ENCODE measurements at regions not wholly inside any gene's neighbourhood (a gene's known extent, or its start where the extent isn't known, plus 50 kb on each side); places are given as distances from the start of the nearest gene placed in this dataset.

DNA sequence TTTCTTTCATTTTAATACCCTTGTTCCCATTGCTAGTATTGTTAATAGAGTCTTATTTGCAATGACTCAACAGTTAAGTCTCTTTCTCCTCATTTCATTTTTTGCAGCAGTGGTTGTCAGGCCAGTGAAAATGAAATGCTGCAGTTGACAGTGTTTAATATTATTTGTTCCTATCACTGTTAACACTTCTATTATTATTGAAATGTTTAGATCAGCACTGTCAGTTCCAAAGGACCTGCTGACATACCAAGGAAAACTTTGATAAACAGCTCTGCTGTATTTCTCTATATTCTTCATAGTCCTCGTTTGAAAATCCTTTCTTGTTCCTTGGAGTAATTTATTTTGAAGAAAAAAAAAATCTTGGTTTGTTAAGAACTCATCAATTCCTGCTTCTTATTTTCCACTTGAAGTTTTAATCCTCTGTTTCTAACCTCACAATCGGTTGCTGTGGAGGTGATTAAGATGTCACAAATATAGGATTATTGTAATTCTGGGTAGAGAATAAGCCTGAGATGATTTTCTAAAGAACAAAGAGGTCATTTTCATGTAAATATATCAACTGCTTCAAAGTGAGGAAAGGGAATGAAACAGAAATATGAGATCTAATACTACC is 1065.9 kb upstream of the CITED2 start:
- H3K4me3 ChIP-seq (ENCODE audit: low read depth, low read length), result no peak overlapping the region
- TF ChIP-seq, protein P1, sequence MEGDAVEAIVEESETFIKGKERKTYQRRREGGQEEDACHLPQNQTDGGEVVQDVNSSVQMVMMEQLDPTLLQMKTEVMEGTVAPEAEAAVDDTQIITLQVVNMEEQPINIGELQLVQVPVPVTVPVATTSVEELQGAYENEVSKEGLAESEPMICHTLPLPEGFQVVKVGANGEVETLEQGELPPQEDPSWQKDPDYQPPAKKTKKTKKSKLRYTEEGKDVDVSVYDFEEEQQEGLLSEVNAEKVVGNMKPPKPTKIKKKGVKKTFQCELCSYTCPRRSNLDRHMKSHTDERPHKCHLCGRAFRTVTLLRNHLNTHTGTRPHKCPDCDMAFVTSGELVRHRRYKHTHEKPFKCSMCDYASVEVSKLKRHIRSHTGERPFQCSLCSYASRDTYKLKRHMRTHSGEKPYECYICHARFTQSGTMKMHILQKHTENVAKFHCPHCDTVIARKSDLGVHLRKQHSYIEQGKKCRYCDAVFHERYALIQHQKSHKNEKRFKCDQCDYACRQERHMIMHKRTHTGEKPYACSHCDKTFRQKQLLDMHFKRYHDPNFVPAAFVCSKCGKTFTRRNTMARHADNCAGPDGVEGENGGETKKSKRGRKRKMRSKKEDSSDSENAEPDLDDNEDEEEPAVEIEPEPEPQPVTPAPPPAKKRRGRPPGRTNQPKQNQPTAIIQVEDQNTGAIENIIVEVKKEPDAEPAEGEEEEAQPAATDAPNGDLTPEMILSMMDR (IDR thresholded peaks at IDR 0.05; ENCODE audit: insufficient read depth, low read depth, low read length, missing control alignments), result no peak
- DNase-seq (ENCODE audit: low read depth), result no peak

DNA sequence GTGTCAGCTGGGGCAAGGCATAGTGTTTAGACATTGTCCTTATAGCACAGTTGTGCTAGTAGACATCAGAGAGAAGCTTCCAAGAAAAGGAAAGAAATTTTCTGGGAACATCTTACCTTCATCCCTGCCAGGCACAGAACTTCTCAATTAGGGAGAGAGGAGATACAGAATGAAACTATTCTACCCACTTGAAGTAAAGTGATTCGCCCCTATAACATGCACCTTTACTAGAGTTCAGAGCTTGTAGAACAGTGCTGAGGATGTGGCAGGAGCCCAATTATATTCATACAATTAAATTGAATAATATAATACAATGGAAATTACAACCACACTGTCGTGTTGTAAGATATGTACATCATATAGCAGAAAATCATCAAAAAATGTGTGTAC is 1063.9 kb upstream of the CITED2 start:
- TF ChIP-seq, protein P1 (IDR thresholded peaks at IDR 0.05; ENCODE audit: insufficient read depth, low read depth, low read length, missing control alignments), result no peak
- no peak overlapping the region for H3K4me3 ChIP-seq (ENCODE audit: low read depth, low read length)
- DNase-seq (ENCODE audit: low read depth), result no peak

DNA sequence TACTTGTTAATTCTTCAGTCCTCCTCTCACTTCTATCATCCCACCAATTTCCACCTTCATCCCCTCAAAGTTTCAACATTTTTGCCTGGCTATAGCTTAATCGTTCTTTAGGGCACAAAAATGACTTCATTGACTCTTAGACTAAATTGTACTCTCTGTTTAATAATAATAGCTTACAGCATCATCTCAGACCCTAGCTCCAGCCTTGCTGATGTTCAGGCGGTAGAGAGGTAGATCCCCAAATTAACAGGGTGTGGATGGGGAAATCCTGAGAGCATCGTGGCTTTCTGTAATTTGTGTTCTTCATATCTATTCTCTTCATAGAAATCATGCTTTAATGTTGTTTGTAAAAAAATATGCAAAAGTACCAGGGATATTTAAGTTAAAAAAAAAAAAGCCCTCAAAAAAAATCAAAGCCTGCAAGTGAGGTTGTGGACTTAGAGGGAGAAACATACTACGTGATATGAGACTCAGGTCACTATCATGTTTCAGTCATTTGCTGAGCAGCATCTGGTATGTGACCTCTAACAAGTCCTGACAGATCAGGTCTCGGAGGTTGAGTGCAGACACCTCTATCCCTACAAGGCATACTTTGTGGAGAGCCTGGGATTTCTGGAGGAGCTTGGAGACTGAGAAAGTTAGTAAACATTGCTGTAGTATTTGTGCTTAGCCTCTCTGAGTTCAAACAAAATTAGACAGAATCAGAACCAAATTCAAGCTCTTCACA is 1063.3 kb upstream of the CITED2 start:
- DNase-seq (ENCODE audit: low read depth), result peak; percentile 11
- TF ChIP-seq, protein P1 (IDR thresholded peaks at IDR 0.05; ENCODE audit: insufficient read depth, low read depth, low read length, missing control alignments), result no peak
- H3K4me3 ChIP-seq (ENCODE audit: low read depth, low read length), result no peak overlapping the region

DNA sequence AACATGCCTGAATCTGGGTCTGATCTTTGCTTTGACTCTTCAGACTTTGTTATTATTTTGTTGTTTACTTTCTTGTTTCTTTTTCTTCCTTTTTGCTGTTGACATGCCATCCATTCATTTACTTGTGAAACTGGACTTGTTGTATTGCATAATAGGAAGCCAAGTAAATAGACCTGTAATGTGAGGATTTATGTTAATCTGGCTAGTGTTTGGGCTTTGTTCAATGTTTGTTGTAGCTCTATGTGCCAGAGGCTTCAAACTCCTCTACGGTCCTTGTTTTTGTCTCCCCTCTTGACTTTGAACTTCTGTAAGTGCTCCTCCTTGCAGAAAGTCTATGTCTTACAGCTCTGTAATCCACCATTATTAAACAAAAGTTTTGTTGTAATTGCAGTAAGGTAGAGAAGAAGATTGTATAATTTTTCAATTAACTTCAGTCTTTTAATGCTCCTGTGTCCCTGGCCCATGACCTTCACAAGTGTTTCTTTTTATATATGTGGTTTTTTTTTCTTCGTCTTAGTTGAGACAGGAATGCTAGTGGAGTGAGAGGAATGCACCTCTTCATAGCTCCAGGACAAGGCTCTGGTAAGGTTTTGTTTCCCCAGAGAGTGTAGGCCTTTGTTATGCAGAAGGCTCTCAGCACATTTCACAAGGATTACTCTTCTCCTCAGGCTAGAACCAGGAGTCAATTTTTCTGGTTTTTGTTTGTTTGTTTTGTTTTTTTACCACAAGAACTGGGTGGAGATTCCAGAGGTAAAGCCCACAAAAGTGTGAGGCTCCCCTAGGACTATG is 1061.8 kb upstream of the CITED2 start:
- DNase-seq (ENCODE audit: low read depth), result no peak
- TF ChIP-seq, protein P1 (IDR thresholded peaks at IDR 0.05; ENCODE audit: insufficient read depth, low read depth, low read length, missing control alignments), result no peak
- H3K4me3 ChIP-seq (ENCODE audit: low read depth, low read length), result no peak overlapping the region

GRCh38 chr6:140434761-140435160 is 1060.3 kb upstream of the CITED2 start:
- no peak overlapping the region for H3K4me3 ChIP-seq (ENCODE audit: low read depth, low read length)
- TF ChIP-seq, protein P1 (IDR thresholded peaks at IDR 0.05; ENCODE audit: insufficient read depth, low read depth, low read length, missing control alignments), result no peak
- no peak for DNase-seq (ENCODE audit: low read depth)

GRCh38 chr6:140433072-140433471 is 1058.6 kb upstream of the CITED2 start:
- no peak for DNase-seq (ENCODE audit: low read depth)
- no peak overlapping the region for H3K4me3 ChIP-seq (ENCODE audit: low read depth, low read length)
- TF ChIP-seq, protein P1 (IDR thresholded peaks at IDR 0.05; ENCODE audit: insufficient read depth, low read depth, low read length, missing control alignments), result no peak

Data from GM12865 (cell line).